OCI-LY3 (cell line): ENCODE measurements at regions not wholly inside any gene's neighbourhood (a gene's known extent, or its start where the extent isn't known, plus 50 kb on each side); places are given as distances from the start of the nearest gene placed in this dataset.

Experiments
- EZH2phosphoT487 ChIP-seq: fragments of 200-600 bp; shearing (Covaris generic); IDR thresholded peaks from 2 replicates; pipeline ENCODE4 v1.6.1; 2018; ENCODE audit warnings: antibody characterized with exemption, mixed run types, low read depth
- TF ChIP-seq, protein P1 (sequence below): fragments of 200-600, 300-600 bp; sonication (generic); IDR thresholded peaks from 2 replicates; pipeline ENCODE4 v1.5.1; 2014; ENCODE audit warnings: antibody characterized with exemption, low read length, low read depth

DNA sequence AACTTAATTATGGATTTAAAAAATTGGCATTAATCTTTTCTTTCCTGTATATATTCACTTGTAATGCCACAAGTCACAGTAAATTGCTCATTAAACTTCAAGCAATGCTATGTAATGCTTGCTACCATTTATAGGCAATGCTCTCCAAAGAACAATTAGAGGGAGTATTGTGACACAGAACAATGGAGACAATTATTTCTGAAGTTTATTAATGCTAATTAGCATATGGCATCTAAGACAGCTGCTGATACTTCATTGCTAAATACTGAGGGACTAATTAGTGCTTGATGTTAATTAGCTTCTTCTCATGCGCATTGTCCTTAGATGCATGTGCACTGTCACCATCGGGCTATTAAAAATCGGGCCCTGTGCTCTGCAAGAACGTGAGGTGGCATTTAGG is 1012.8 kb downstream of the SOCS6 start:
- TF ChIP-seq, protein P1, sequence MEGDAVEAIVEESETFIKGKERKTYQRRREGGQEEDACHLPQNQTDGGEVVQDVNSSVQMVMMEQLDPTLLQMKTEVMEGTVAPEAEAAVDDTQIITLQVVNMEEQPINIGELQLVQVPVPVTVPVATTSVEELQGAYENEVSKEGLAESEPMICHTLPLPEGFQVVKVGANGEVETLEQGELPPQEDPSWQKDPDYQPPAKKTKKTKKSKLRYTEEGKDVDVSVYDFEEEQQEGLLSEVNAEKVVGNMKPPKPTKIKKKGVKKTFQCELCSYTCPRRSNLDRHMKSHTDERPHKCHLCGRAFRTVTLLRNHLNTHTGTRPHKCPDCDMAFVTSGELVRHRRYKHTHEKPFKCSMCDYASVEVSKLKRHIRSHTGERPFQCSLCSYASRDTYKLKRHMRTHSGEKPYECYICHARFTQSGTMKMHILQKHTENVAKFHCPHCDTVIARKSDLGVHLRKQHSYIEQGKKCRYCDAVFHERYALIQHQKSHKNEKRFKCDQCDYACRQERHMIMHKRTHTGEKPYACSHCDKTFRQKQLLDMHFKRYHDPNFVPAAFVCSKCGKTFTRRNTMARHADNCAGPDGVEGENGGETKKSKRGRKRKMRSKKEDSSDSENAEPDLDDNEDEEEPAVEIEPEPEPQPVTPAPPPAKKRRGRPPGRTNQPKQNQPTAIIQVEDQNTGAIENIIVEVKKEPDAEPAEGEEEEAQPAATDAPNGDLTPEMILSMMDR = no peak
- TF ChIP-seq EZH2phosphoT487 = no peak
